Dedifferentiated amniotic fluid mesenchymal stem cell (primary cell): ENCODE measurements at regions not wholly inside any gene's neighbourhood (a gene's known extent, or its start where the extent isn't known, plus 50 kb on each side); places are given as distances from the start of the nearest gene placed in this dataset.

Source experiments
- DNase-seq: peaks from one replicate; pipeline ENCODE4 v3.0.0-alpha.2; 2016; ENCODE audit errors: extremely low spot score

DNA sequence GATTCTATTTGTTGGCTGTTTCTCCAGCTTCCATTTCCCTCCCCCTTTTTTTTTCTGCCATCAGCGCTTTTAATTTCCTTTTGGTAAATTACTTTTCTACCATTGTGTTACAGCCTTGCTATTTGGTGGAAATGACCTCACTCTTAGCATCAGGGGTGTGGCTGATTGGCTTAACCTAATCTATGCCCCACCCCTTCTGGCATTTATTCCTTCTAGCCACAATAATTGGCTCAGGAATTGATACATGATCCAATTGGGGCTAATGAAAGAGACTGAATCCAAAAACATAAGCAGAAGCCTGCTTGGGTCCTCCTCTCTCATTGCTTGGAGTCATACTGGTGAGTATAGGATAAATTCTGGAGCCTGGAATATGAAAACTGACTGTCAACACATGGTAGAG is 402.4 kb upstream of the LRRC4C start:
- DNase-seq: no peak

DNA sequence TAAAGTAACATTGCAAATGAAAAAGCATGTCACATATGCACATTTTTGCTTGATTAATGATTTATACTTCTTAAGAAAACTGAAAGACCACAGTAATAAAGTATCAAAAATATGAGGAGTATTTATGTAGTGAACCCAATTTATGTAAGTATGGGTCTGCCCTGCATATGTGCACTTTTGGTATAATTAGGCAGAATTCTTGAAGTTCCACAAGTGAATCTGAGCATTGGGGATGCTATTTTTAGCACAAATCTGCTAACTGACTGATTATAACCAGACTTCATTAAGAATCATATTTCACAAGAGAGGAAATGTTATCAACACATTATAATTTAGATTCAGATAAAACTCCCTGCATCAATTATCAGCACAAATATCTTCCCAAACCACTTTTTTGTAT is 407.1 kb upstream of the LRRC4C start:
- no peak for DNase-seq

DNA sequence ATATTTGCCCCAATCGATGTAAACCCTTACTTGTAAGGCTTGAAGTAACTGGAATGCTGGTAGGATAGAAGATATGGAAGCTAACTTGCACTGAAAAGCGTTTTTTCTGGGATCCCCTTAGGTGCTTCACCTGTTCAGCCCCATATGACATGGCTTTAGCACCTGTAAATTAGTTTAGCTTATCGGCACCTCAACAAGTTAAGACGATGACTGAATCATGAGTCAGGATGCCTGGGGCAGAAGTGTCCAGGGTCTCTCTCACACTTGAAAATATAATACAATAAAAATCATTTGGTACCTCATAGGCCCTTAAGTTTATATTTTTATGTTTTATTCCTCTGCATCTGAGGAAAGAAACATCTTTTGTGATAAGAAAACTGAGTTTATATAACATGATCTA is 409.2 kb upstream of the LRRC4C start:
- DNase-seq: no peak

DNA sequence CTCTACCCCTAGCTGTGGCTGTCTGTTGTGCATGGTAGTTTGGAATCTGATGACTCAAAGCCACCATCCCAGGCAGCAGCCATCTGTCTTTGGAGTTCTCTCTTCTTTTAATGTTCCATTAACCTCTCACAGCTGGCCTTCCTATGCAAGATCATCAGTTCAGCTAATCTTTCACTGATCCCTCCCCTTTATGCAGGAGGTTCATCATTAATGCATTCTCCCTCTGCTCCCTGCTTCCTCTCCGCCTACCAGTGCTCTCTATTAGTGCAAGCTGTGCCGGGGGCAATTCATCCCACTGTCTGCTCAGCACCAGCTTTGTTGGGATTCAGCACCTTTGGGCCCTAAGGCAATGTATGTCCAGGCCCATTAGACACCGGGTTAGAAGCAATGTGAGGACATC is 413.0 kb upstream of the LRRC4C start:
- no peak for DNase-seq

DNA sequence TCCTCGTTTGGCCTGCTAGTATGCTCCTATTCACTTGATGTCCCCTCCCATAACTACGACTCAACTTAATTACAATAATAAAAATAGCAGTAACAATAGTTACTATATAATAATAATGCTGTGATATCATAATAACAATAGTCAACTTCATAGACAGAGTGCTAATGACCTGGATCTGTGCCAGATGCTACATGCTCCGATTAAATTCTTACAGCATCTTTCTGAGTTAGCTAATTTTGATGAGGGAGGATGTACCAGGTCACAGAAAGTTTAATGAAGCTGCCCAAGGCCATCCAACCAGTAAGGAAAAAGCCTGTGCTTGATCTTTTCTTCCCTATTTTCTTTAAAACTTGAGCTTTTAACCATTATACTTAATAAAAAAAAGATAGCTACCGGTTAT is 413.4 kb upstream of the LRRC4C start:
- DNase-seq: no peak

DNA sequence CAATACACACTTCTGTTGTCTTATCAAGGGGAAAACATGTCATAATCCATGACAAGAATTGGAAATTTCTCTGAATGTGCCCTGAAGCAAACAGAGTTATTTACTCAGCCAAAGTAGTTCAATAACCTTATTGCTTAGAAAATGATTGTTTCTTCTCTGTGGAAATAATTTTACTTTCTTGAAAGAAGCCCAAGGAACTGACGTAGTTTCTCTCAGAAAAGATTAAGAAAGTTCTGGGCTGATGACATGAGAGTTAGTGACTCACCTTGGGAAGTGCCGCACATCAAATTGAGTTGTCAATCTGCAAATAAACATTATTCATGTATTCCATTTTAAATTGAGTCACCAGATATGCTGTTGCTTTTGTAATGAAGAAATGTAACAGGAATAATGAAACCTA is 418.6 kb upstream of the LRRC4C start:
- DNase-seq: no peak

GRCh38 chr11:41879214-41879613 is 419.8 kb upstream of the LRRC4C start:
- DNase-seq: no peak

GRCh38 chr11:41895081-41895480 is 435.6 kb upstream of the LRRC4C start:
- no peak for DNase-seq

DNA sequence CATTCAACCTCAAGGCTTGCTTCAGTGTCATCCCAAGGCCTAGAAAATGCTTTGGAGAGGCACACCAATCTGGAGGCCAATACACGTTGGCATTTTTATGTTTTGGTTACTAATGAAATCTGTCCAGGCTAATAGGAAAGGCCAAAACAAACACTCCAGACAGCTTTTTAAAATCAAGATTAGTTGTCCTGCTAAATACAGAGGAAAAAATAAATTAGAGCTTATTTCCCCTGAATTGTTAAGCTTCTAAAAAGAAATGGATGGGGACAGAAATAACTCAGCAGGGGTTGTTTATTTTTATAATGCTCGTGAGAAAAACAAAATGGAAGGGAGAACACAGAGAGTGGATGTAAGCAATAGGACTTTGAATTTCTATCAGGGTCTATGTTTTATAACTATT is 438.5 kb upstream of the LRRC4C start:
- no peak for DNase-seq

DNA sequence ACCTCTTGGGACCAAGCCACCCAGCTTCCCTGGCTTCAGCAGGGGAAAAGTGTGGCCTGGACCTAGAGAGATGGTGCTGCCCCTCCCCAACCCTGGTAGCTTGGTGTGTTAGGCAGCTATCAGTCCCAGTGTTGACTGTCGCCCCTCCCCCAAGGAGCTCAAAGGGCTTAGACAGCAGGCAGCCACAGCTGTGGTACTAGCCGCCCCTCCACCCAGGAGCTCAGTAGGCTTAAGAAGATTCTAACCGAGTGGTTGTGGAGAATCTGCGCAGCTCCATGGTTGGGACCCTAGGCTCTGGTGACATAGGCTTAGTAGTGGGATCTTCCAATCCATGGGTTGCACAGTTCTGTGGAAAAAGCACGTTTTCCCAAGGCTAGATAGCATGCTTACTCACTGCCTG is 458.4 kb upstream of the LRRC4C start:
- no peak for DNase-seq

GRCh38 chr11:41920374-41920773 is 460.9 kb upstream of the LRRC4C start:
- DNase-seq: no peak

DNA sequence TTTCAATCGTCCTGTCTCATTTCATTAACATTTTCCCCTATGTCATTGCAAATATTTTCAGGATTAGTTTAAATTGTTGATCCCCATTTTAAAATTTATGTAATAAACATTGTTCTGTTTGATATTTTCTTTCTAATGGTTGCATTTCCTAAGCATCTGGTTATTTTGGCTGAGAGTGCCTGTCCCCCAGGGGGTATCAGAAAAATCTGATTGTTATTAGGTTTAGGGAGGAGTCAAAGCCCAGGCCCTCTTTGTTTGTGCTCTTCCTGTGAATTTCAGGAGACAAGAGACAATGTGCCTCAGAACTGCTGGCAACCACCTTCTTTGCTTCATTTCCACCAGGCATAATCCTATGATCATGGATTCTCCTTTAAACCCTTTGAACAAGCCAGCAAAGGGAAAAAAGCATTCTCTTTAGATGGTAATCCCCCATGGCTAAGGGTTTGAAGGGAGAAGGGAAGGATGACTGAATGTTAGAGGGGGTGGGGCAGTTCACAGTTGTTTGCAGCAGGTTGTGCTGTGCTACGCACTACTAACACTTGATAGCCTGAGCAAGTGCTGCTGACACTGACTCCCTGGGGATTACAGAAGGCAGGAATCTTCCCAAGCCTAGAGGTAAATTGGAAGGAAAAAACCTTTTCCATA is 462.4 kb upstream of the LRRC4C start:
- DNase-seq: no peak

DNA sequence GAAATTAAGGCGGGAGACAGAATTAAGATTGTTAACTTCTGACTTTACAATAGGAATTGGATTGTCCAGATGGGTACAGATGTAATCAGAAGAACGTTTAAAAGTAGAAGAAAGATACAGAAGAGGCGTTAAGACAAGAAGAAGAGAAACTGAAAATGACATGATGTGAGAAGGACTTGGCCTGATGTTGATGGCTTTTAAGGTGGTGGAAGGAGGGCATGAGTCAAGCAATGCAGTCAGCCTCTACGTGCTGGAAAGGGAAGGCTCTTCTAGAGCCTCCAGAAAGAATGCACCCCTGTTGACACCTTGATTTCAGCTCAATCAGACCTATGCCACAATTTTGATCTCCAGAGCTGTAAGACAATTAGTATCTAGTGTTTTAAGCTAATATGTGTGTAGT is 466.9 kb upstream of the LRRC4C start:
- no peak for DNase-seq

- no peak for DNase-seq
These were observed 475.8 kb upstream of the LRRC4C start for GRCh38 chr11:41935241-41935640.

DNA sequence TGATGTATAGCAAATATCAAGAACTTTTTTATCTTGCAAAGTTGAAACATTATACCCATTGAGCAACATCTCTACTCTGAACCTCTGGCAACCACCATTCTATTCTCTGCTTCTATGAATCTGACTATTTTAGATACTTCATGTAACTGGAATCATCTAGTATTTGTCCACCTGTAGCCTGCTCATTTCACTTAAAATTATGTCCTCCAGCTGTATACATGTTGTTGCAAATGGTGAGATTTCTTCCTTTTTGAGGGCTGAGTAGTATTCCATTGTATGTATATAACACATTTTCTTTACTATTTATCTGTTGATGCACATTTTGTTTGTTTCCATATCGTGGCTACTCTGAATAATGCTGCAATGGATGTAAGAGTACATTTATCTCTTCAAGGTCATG is 476.3 kb upstream of the LRRC4C start:
- no peak for DNase-seq

DNA sequence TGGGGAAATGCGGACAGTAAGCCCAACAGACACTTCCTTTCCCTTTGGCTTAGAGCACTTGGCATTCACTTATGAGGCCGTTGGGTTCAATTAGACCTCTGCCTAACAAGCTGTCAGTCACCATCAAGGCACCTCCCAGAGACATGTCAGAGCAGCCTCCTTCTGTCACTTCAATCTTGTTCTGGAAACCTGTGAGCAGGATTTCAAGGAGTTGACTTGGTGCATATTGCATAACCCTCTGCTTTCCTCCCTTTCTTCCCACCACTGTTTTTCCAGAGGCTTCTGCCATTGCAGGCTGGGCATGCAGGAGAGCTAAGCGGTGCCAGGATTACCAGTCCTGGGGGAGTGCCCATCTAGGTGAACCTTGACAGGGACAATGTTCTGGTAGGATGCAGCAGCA is 484.2 kb upstream of the LRRC4C start:
- no peak for DNase-seq

GRCh38 chr11:41947392-41947791 is 487.9 kb upstream of the LRRC4C start:
- DNase-seq: no peak

- no peak for DNase-seq
These were observed 491.2 kb upstream of the LRRC4C start for GRCh38 chr11:41950470-41951143.

DNA sequence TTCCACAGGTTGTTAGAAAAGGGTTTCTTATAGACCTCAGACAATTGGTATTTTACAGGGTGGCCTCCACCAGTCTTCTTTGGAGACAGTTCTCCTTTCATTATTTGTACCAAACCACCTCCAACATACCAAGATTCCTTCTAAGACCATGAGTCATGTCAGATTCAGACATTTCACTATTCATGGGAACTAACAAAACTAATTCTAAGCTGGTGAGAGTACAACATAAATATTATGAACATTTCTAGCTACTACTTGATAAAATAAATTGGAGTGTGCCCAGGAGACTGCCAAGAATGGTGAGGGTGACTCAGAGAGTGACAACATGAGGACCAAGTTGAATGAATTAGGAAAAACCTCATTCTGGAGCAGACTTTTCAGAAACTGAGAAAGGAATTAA is 494.6 kb upstream of the LRRC4C start:
- DNase-seq: no peak

- no peak for DNase-seq
These were observed 495.6 kb upstream of the LRRC4C start for GRCh38 chr11:41955066-41955465.

DNA sequence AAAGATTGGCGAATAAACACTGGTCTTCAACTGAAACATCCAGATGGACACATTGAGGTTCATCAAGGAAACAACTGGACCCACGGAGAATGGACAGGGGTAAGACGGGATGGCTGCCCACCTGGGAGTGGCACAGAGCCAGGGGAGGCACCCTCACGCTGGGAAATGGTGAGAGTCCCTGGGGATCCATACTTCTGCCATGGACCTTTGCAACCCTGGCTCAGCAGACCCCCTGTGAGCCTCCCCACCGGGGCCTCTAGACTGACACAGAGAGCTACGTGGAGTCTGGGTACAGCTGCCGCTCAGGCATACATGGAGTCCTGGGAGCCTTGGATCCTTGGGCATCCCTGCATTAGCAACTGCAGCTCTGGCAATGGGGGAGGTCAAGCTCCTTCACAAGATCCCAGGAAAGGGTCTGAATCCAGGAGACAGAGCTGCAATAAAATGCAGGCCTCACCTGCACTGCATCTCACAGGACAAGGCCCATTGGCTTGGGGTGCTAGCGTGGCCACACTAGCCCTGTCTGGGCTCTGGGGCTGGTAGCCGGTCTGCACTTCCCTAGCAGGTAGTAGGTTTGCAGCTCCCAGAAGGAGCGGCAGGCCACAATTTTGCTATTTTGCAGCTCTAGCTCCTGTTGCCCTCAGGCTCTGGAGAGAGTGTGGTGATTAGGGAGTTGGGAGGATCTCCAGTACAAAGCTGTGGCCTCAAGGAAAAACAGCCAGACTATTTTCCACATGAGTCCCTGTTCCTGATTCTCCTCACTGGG is 496.4 kb upstream of the LRRC4C start:
- no peak for DNase-seq

GRCh38 chr11:41963406-41963805 is 504.0 kb upstream of the LRRC4C start:
- no peak for DNase-seq

DNA sequence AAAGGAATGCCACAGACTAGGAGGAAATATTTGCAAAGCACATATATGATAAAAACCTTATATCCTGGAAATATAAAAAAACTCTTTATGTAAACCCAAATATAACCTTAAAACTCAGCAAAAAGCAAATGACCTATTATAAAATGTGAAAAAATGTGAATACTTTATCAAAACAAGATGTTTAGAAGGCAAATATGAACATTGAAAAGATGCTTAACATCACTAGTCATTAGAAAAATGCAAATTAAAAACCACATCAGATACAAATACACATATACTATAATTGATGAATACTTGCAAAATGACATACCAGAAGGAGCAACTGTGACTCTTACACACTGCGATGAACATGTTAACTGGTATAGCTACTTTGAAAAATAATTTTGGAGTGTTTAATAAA is 511.2 kb upstream of the LRRC4C start:
- no peak for DNase-seq
